ENCODE measurements at regions not wholly inside any gene's neighbourhood (a gene's known extent, or its start where the extent isn't known, plus 50 kb on each side); places are given as distances from the start of the nearest gene placed in this dataset.

DNA sequence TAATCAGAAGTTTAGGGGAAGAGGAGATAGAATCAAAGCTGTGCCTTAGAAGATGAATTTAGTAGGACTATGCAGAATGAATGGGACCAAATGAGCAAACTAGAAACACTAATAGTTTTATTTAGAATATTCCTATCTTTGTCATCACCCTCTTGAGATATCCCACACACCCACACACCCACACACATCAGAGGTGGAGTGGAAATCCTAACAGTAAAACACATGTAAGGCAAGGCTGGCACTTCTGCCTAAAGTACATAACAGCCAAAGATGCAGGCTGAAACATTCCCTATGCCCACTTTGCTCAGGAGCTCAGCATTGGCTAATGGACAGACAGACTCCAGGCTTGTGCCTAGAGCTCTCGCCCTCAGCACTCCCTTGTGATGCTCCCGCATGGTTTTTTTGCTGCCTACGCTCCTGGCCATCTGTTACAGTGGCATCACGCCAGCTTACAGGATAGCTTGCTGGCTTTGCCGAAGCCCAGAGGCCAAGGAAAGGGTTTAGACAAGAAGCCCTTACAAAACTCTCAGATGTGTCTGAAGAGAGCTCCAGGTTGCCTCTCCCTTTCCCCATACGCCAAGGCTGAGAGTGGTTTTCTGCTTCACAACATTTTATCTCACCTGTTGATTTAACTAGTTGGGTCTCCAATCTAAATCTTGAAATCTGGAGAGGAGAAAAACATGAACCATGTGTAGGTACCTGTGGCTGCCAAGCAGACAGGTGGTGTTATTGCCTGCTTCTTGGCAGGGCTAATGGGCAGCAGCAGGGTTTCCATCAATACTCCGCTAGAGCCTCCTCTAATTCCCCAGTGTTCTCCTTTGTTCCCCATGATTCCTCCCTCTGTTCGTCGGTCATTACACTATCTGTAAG, 282.6 kb upstream of the ID4 start:
- TF ChIP-seq, protein P1, sequence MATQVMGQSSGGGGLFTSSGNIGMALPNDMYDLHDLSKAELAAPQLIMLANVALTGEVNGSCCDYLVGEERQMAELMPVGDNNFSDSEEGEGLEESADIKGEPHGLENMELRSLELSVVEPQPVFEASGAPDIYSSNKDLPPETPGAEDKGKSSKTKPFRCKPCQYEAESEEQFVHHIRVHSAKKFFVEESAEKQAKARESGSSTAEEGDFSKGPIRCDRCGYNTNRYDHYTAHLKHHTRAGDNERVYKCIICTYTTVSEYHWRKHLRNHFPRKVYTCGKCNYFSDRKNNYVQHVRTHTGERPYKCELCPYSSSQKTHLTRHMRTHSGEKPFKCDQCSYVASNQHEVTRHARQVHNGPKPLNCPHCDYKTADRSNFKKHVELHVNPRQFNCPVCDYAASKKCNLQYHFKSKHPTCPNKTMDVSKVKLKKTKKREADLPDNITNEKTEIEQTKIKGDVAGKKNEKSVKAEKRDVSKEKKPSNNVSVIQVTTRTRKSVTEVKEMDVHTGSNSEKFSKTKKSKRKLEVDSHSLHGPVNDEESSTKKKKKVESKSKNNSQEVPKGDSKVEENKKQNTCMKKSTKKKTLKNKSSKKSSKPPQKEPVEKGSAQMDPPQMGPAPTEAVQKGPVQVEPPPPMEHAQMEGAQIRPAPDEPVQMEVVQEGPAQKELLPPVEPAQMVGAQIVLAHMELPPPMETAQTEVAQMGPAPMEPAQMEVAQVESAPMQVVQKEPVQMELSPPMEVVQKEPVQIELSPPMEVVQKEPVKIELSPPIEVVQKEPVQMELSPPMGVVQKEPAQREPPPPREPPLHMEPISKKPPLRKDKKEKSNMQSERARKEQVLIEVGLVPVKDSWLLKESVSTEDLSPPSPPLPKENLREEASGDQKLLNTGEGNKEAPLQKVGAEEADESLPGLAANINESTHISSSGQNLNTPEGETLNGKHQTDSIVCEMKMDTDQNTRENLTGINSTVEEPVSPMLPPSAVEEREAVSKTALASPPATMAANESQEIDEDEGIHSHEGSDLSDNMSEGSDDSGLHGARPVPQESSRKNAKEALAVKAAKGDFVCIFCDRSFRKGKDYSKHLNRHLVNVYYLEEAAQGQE (IDR thresholded peaks at IDR 0.05; ENCODE audit: low read depth) = no peak
- TF ChIP-seq, protein P2, sequence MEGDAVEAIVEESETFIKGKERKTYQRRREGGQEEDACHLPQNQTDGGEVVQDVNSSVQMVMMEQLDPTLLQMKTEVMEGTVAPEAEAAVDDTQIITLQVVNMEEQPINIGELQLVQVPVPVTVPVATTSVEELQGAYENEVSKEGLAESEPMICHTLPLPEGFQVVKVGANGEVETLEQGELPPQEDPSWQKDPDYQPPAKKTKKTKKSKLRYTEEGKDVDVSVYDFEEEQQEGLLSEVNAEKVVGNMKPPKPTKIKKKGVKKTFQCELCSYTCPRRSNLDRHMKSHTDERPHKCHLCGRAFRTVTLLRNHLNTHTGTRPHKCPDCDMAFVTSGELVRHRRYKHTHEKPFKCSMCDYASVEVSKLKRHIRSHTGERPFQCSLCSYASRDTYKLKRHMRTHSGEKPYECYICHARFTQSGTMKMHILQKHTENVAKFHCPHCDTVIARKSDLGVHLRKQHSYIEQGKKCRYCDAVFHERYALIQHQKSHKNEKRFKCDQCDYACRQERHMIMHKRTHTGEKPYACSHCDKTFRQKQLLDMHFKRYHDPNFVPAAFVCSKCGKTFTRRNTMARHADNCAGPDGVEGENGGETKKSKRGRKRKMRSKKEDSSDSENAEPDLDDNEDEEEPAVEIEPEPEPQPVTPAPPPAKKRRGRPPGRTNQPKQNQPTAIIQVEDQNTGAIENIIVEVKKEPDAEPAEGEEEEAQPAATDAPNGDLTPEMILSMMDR (IDR thresholded peaks at IDR 0.05 in 2 of 3, conservative IDR thresholded peaks at IDR 0.05 in 1 of 3; ENCODE audit: borderline replicate concordance in 1 of 3, insufficient read depth in 1 of 3, low read depth in 2 of 3, low read length in 2 of 3) = no peak
- TF ChIP-seq, protein P3, sequence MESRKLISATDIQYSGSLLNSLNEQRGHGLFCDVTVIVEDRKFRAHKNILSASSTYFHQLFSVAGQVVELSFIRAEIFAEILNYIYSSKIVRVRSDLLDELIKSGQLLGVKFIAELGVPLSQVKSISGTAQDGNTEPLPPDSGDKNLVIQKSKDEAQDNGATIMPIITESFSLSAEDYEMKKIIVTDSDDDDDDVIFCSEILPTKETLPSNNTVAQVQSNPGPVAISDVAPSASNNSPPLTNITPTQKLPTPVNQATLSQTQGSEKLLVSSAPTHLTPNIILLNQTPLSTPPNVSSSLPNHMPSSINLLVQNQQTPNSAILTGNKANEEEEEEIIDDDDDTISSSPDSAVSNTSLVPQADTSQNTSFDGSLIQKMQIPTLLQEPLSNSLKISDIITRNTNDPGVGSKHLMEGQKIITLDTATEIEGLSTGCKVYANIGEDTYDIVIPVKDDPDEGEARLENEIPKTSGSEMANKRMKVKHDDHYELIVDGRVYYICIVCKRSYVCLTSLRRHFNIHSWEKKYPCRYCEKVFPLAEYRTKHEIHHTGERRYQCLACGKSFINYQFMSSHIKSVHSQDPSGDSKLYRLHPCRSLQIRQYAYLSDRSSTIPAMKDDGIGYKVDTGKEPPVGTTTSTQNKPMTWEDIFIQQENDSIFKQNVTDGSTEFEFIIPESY (IDR thresholded peaks at IDR 0.05; ENCODE audit: extremely low read depth, insufficient replicate concordance, low read length) = no peak
- no peak for TF ChIP-seq SP1 (IDR thresholded peaks at IDR 0.05; ENCODE audit: low read depth)
- no peak for TF ChIP-seq SIN3A (IDR thresholded peaks at IDR 0.05; ENCODE audit: low read depth)
- TF ChIP-seq POLR2AphosphoS5 (IDR thresholded peaks at IDR 0.05; ENCODE audit: low read depth, low read length) = no peak
- TF ChIP-seq POLR2A (IDR thresholded peaks at IDR 0.05; ENCODE audit: borderline replicate concordance, extremely low read depth, insufficient read depth, insufficient read length) = no peak
